ENCODE measurements at regions not wholly inside any gene's neighbourhood (a gene's known extent, or its start where the extent isn't known, plus 50 kb on each side); places are given as distances from the start of the nearest gene placed in this dataset.

- Histone ChIP-seq H3K4me3 (ENCODE audit: low read length) (no peak overlapping the region), H3K36me3 (ENCODE audit: control insufficient read depth, insufficient read depth, low read length) (no peaks in the 10 kb centered on the region), H3K27ac (ENCODE audit: low read length) (no peak overlapping the region), H3K9me3 (replicated peaks; ENCODE audit: control insufficient read depth, low read depth, low read length) (peaks cover 4% of the 10 kb centered on the region), H3K27me3 (ENCODE audit: control insufficient read depth, insufficient read depth, low read length) (no peaks in the 10 kb centered on the region), H3K4me1 (ENCODE audit: control insufficient read depth, insufficient read depth, low read length) (no peaks in the 10 kb centered on the region)
- no CpG with 5 or more reads among the region's 2 CpGs for WGBS (ENCODE audit: insufficient coverage)
- no peak for DNase-seq
These were observed 157.6 kb upstream of the C1QTNF7 start for GRCh38 chr4:15270201-15270600.

- Histone ChIP-seq H3K27ac (ENCODE audit: low read length) (no peak overlapping the region), H3K4me3 (ENCODE audit: low read length) (no peak overlapping the region), H3K36me3 (ENCODE audit: control insufficient read depth, insufficient read depth, low read length) (no peaks in the 10 kb centered on the region), H3K4me1 (ENCODE audit: control insufficient read depth, insufficient read depth, low read length) (no peaks in the 10 kb centered on the region), H3K9me3 (replicated peaks; ENCODE audit: control insufficient read depth, low read depth, low read length) (no peaks in the 10 kb centered on the region), H3K27me3 (ENCODE audit: control insufficient read depth, insufficient read depth, low read length) (no peaks in the 10 kb centered on the region)
- no CpG with 5 or more reads among the region's 2 CpGs for WGBS (ENCODE audit: insufficient coverage)
- DNase-seq: no peak
These were observed 141.8 kb upstream of the C1QTNF7 start for GRCh38 chr4:15286041-15286440.

- no peaks in the 10 kb centered on the region for H3K27me3 ChIP-seq (ENCODE audit: control insufficient read depth, insufficient read depth, low read length)
- 14% methylated on average over 1 of the region's 1 CpG for WGBS (ENCODE audit: insufficient coverage)
- DNase-seq: no peak
- H3K4me3 ChIP-seq (ENCODE audit: low read length): no peak overlapping the region
- H3K4me1 ChIP-seq (ENCODE audit: control insufficient read depth, insufficient read depth, low read length): no peaks in the 10 kb centered on the region
- no peaks in the 10 kb centered on the region for H3K9me3 ChIP-seq (replicated peaks; ENCODE audit: control insufficient read depth, low read depth, low read length)
- no peak overlapping the region for H3K27ac ChIP-seq (ENCODE audit: low read length)
- no peaks in the 10 kb centered on the region for H3K36me3 ChIP-seq (ENCODE audit: control insufficient read depth, insufficient read depth, low read length)
These were observed 136.7 kb upstream of the C1QTNF7 start for GRCh38 chr4:15291122-15291521.

GRCh38 chr4:15293711-15294110 lies 134.1 kb upstream of the C1QTNF7 start:
- H3K27me3 ChIP-seq (ENCODE audit: control insufficient read depth, insufficient read depth, low read length): no peaks in the 10 kb centered on the region
- no peak overlapping the region for H3K4me3 ChIP-seq (ENCODE audit: low read length)
- peaks cover 4% of the 10 kb centered on the region for H3K4me1 ChIP-seq (ENCODE audit: control insufficient read depth, insufficient read depth, low read length)
- H3K27ac ChIP-seq (ENCODE audit: low read length): no peak overlapping the region
- H3K36me3 ChIP-seq (ENCODE audit: control insufficient read depth, insufficient read depth, low read length): no peaks in the 10 kb centered on the region
- no peak for DNase-seq
- no peaks in the 10 kb centered on the region for H3K9me3 ChIP-seq (replicated peaks; ENCODE audit: control insufficient read depth, low read depth, low read length)
- WGBS (ENCODE audit: insufficient coverage): no CpG with 5 or more reads among the region's 2 CpGs

- H3K36me3 ChIP-seq (ENCODE audit: control insufficient read depth, insufficient read depth, low read length): no peaks in the 10 kb centered on the region
- no peaks in the 10 kb centered on the region for H3K9me3 ChIP-seq (replicated peaks; ENCODE audit: control insufficient read depth, low read depth, low read length)
- H3K4me3 ChIP-seq (ENCODE audit: low read length): no peak overlapping the region
- 100% methylated on average over 1 of the region's 1 CpG for WGBS (ENCODE audit: insufficient coverage)
- H3K4me1 ChIP-seq (ENCODE audit: control insufficient read depth, insufficient read depth, low read length): peaks cover 4% of the 10 kb centered on the region
- no peaks in the 10 kb centered on the region for H3K27me3 ChIP-seq (ENCODE audit: control insufficient read depth, insufficient read depth, low read length)
- no peak for DNase-seq
- no peak overlapping the region for H3K27ac ChIP-seq (ENCODE audit: low read length)
These were observed 133.6 kb upstream of the C1QTNF7 start for GRCh38 chr4:15294202-15294601.

GRCh38 chr4:15294832-15295231 lies 133.0 kb upstream of the C1QTNF7 start:
- Histone ChIP-seq H3K36me3 (ENCODE audit: control insufficient read depth, insufficient read depth, low read length) (no peaks in the 10 kb centered on the region), H3K4me3 (ENCODE audit: low read length) (no peak overlapping the region), H3K27me3 (ENCODE audit: control insufficient read depth, insufficient read depth, low read length) (no peaks in the 10 kb centered on the region), H3K4me1 (ENCODE audit: control insufficient read depth, insufficient read depth, low read length) (peaks cover 4% of the 10 kb centered on the region), H3K27ac (ENCODE audit: low read length) (no peak overlapping the region), H3K9me3 (replicated peaks; ENCODE audit: control insufficient read depth, low read depth, low read length) (no peaks in the 10 kb centered on the region)
- no CpG with 5 or more reads among the region's 4 CpGs for WGBS (ENCODE audit: insufficient coverage)
- no peak for DNase-seq

- Histone ChIP-seq H3K9me3 (replicated peaks; ENCODE audit: control insufficient read depth, low read depth, low read length) (no peaks in the 10 kb centered on the region), H3K4me3 (ENCODE audit: low read length) (no peak overlapping the region), H3K27me3 (ENCODE audit: control insufficient read depth, insufficient read depth, low read length) (no peaks in the 10 kb centered on the region), H3K4me1 (ENCODE audit: control insufficient read depth, insufficient read depth, low read length) (peaks cover 4% of the 10 kb centered on the region), H3K27ac (ENCODE audit: low read length) (no peak overlapping the region), H3K36me3 (ENCODE audit: control insufficient read depth, insufficient read depth, low read length) (no peaks in the 10 kb centered on the region)
- DNase-seq: no peak
- WGBS (ENCODE audit: insufficient coverage): 92% methylated on average over 2 of the region's 8 CpGs
These were observed 132.2 kb upstream of the C1QTNF7 start for GRCh38 chr4:15295421-15296162.

GRCh38 chr4:15297344-15297743 lies 130.5 kb upstream of the C1QTNF7 start:
- no peak for DNase-seq
- Histone ChIP-seq H3K27me3 (ENCODE audit: control insufficient read depth, insufficient read depth, low read length) (no peaks in the 10 kb centered on the region), H3K9me3 (replicated peaks; ENCODE audit: control insufficient read depth, low read depth, low read length) (no peaks in the 10 kb centered on the region), H3K27ac (ENCODE audit: low read length) (no peak overlapping the region), H3K4me1 (ENCODE audit: control insufficient read depth, insufficient read depth, low read length) (peaks cover 4% of the 10 kb centered on the region), H3K36me3 (ENCODE audit: control insufficient read depth, insufficient read depth, low read length) (no peaks in the 10 kb centered on the region), H3K4me3 (ENCODE audit: low read length) (no peak overlapping the region)
- 86% methylated on average over 1 of the region's 3 CpGs for WGBS (ENCODE audit: insufficient coverage)

GRCh38 chr4:15299627-15300026 lies 128.2 kb upstream of the C1QTNF7 start:
- Histone ChIP-seq H3K4me3 (ENCODE audit: low read length) (no peak overlapping the region), H3K27ac (ENCODE audit: low read length) (no peak overlapping the region), H3K27me3 (ENCODE audit: control insufficient read depth, insufficient read depth, low read length) (no peaks in the 10 kb centered on the region), H3K4me1 (ENCODE audit: control insufficient read depth, insufficient read depth, low read length) (peaks cover 4% of the 10 kb centered on the region), H3K9me3 (replicated peaks; ENCODE audit: control insufficient read depth, low read depth, low read length) (no peaks in the 10 kb centered on the region), H3K36me3 (ENCODE audit: control insufficient read depth, insufficient read depth, low read length) (no peaks in the 10 kb centered on the region)
- no CpG with 5 or more reads among the region's 2 CpGs for whole genome bisulfite sequencing (ENCODE audit: insufficient coverage)
- DNase-seq: no peak

- no peak overlapping the region for H3K27ac ChIP-seq (ENCODE audit: low read length)
- 47% methylated on average over 2 of the region's 2 CpGs for WGBS (ENCODE audit: insufficient coverage)
These were observed 124.7 kb upstream of the C1QTNF7 start for GRCh38 chr4:15303052-15303641.

More at GRCh38 chr4:15303052-15303641, 124.7 kb upstream of the C1QTNF7 start:
- no peaks in the 10 kb centered on the region for H3K9me3 ChIP-seq (replicated peaks; ENCODE audit: control insufficient read depth, low read depth, low read length)
- no peaks in the 10 kb centered on the region for H3K27me3 ChIP-seq (ENCODE audit: control insufficient read depth, insufficient read depth, low read length)
- H3K36me3 ChIP-seq (ENCODE audit: control insufficient read depth, insufficient read depth, low read length): no peaks in the 10 kb centered on the region
- DNase-seq: no peak
- peaks cover 3% of the 10 kb centered on the region for H3K4me1 ChIP-seq (ENCODE audit: control insufficient read depth, insufficient read depth, low read length)
- no peak overlapping the region for H3K4me3 ChIP-seq (ENCODE audit: low read length)

Data from muscle of leg (tissue), 3 donors.